T follicular helper cell (primary cell): ENCODE measurements at regions not wholly inside any gene's neighbourhood (a gene's known extent, or its start where the extent isn't known, plus 50 kb on each side); places are given as distances from the start of the nearest gene placed in this dataset.
"Not testable (repeated sequence)": the region's sequence is repeated elsewhere in the genome, so short reads cannot be mapped to it uniquely, and the experiment has no call there.

Experiments
- DNase-seq: peaks from one replicate; pipeline ENCODE4 v3.0.0-alpha.2; 2020; ENCODE audit warnings: low read depth

DNA sequence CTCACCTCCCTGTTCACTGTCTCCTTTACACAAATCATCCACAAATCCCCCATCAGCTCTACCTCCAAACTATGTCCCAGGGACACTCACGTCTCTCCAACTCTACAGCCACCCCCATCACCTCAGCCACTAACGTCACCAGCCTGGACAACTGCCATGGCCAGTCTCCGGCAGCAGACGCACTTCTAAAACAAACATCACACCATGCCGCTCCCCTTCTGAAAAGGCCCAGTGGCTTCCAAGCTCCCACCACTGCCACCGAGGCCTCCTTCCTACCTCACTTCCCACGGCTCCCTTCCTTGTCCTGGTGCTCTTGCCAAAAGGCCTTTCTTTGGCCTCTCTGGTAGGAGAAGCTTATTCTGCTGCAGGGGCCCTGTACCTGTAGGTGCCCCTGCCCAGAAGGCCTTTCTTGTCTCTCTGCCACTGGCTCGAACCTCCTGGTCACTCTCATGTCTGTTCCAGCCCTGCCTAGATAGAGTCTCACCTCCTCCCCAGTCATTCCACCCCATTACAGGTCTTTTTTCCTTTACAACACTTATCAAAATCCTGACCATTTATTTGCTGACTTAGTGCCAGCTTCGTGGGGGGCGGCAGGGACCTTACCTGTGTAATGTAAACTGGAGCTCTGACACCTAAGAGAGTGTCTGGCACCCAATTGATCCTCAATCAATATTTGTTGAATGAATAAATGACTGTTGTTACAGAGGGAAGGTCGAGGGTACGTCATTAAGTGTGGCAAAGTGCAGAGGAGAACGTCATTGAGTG lies 304.2 kb downstream of the GOLGA6L6 start:
- not testable (repeated sequence) for DNase-seq

DNA sequence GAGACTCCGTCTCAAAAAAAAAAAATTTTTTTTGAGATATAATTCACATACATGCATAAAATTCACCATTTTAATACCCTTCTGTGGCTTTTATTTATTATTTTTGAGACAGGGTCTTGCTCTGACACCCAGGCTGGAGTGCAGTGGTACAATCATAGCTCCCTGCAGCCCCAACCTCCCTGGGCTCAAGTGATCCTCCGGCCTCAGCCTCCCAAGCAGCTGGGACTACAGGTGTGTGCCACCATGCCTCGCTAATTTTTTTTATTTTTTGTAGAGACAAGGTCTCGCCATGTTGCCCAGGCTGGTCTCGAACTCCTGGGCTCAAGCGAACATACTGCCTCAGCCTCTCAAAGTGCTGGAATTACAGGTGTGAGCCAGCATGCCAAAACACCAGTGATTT lies 305.9 kb downstream of the GOLGA6L6 start:
- DNase-seq = not testable (repeated sequence)

DNA sequence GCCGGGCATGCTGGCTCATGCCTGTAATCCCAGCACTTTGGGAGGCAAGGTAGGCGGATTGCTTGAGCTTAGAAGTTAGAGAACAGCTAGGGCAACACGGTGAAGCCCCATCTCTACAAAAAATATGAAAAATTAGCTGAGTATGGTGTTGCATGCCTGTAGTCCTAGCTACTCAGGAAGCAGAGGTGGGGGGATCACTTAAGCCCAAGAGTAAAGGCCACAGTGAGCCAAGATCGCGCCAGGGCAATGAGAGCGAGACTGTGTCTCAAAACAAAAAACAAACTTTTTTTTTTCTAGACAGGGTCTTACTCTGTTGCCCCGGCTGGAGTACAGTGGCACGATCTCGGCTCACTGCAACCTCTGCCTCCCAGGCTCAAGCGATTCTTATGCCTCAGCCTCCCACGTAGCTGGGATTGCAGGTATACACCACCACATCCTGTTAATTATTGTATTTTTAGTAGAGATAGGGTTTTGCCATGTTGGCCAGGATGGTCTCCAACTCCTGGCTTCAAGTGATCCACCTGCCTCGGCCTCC lies 307.5 kb downstream of the GOLGA6L6 start:
- not testable (repeated sequence) for DNase-seq

DNA sequence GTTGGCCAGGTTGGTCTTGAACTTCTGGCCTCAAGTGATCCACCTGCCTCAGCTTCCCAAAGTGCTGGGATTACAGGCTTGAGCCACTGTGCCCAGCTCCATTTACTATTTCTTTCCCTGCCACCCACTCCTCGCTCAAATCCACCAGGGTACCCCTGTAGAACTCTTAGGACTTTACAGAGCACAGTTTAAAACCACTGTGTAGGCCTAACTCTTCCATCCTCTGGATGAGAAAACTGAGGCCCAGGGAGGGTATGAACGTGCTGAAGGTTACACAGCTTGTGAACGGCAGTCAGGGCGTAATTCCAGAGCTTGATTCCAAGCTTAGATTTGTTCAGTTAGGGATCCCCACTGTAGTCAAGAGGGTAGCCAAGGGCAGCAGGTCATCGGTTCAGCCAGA lies 309.1 kb downstream of the GOLGA6L6 start:
- DNase-seq = not testable (repeated sequence)

DNA sequence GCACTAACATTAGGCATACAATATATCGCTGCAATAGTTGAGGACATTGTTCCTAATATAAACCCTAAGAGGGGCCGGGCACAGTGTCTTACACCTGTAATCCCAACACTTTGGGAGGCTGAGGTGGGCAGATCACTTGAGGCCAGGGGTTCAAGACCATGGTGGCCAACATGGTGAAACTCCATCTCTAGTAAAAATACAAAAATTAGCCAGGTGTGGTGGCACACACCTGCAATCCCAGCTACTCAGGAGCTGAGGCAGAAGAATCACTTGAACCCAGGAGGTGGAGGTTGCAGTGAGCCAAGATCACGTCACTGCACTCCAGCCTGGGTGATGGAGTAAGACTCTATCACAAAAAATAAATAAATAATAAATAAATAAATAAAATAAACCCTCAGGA lies 310.9 kb downstream of the GOLGA6L6 start:
- DNase-seq = not testable (repeated sequence)

DNA sequence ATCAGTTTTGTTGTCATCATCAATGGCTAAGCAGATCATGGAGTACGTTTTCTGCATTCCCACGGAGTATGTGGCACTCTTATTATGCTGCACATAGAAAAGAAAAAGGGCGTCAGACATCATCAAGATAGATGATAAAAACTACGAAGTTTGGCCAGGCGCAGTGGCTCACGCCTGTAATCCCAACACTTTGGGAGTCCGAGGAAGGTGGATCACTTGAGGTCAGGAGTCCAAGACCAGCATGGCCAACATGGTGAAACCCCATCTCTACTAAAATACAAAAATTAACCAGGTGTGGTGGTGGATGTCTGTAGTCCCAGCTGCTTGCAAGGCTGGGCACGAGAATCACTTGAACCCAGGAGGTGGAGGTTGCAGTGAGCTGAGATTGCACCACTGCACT lies 312.8 kb downstream of the GOLGA6L6 start:
- not testable (repeated sequence) for DNase-seq

DNA sequence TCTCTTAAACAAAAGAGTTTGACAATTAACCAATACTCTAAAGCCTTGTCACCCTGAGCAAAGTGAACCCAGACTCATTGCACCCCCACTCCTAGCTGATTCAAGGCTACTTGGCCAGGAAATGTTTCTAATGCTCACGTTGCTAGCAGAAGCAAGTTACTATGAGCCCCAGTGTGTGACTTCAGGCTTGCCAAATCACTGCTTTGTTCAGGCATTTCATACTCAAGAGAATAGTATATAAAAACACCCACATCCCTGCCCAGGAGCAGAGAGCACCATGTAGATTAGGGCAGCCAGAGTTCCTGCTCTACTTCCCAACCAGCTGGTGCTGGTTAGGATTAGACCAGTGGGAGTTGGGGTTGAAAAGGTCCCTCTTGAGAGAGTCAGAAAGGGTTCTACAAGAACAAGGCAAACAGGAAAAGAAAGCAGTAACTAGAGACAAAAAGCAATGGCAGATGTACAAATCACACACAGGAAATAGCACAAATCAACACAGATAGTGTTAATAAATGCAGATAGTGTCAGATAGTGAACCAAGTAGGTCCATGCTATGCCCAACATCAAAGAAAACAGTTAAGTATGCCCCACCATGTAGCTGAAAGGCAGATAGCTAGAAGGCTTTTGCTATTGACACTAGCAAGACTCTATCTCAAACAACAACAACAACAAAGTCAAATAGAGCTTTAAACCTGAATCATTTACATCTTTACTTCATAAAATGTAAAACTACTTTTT lies 314.3 kb downstream of the GOLGA6L6 start:
- DNase-seq = not testable (repeated sequence)

DNA sequence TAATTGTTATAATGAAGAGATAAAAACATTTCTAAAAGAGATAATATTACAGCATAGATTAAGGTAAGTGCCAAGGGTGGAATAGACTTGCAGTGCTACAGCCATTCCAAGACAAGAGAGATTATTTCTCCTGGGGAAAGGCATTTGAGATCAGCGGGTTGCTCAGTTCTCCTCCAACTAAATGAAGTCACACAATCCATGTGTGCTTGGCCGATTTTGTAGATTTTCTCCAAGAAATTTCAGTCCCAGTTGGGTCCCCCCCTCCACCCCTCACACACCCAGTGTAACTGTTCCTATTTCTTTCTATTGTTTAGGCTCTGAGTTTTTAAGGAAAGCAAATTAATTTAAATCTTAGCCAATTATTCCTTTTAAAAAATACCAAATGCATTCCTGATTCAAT lies 315.1 kb downstream of the GOLGA6L6 start:
- DNase-seq = not testable (repeated sequence)

DNA sequence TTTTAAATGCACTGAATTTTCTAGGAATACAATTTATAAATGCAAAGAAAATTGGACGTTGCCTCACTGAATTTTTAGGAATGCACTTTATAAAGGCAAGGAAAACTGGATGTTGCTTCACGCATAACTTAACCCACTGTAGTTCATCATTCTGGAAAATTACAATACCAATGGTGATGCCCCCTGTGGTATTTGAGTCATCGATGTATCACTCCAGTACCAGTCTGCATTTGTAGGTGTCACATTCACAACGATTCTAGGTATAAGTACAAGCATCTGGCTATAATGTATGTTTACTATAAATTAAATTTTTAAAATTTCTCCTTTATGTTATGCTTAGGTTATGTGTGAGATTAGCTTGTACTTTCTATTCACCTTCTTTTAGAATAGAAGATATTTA lies 320.5 kb downstream of the GOLGA6L6 start:
- DNase-seq = not testable (repeated sequence)

DNA sequence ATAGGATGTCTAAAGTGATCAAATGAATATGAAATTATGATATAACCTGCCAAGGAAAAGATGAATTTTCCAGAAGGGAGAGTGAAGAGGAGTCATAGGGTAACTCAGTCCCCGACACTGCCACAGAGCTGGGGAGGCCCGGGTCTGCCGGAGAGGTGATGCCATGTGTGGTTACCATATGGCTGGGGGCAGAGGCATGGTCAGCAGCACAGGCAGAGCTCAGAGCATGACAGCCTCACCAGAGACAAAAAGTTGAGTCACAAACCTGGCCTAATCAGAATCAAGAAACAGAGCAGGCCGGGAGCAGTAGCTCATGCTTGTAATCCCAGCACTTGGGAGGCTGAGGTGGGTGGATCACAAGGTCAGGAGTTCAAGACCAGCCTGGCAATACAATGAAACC lies 322.4 kb downstream of the GOLGA6L6 start:
- not testable (repeated sequence) for DNase-seq

DNA sequence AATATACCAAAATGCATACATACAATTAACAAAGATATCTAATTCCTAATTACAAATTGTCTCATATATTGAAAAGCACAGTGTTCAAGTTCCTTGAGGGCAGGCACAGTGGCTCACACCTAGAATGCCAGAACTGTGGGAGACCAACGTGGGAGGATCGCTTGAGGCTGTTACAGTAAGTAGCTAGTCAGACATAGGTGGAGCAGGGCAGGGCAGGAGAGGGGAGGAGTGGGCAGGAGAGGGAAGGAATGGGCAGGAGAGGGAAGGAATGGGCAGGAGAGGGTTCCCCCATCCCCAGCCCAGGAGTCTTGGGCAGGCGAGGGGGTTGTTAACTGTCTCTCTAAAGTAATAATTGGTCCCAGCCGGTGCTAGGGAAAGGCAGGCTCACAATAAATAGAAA lies 325.9 kb downstream of the GOLGA6L6 start:
- DNase-seq = not testable (repeated sequence)

DNA sequence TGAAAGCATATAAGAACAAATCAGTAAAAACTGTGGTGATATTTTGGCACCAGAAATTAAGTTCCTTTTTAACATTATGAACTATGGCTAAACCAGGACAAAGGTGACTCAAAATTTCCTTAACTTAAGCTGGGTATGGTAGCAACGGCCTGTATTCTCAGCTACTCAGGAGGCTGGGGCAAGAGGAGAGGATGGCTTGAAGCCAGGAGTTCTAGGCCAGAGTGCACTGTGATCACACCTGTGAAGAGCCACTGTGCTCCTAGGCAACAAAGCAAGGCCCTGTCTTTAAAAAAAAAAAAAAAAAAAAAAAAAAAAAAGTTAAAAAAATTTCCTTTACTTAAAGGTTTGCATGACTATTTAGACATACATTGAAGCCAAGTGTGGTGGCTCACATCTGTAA lies 327.5 kb downstream of the GOLGA6L6 start:
- not testable (repeated sequence) for DNase-seq

DNA sequence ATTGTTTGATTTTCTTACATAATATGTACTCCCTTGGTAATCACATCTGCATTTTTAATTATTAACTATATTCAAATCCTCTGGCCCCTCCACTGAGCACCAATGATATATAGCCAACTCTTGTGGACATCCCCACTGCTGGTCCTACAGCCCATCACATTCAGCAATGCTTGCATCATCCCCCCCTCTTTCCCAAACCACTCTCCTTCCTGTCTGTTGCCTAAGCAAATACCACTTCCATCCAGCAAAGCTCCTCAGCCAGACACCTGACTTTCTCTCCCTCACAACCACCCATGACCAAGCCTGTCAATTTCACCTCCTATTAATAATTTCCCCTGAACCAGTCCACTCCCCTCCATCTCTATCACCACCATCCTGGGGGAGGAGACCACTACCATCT lies 330.1 kb downstream of the GOLGA6L6 start:
- not testable (repeated sequence) for DNase-seq

DNA sequence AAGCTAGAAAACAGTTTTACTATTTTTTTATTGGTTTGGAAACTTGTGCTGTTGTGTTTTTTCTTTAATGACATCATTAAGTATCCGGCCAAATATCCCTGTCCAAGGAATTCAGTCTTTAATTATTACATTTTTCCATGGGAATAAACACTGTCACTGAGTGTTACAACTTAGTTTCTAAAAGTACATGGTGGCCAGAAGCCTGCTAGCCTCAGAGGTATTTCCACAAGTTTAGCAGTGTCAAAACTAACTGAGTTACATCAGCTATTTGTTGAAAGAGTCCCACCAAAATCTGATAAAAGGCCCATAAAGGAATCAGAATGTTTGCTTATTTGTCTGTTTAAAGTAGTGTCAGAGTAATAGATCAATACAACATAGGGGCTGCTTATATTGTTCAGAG lies 331.6 kb downstream of the GOLGA6L6 start:
- DNase-seq = not testable (repeated sequence)

DNA sequence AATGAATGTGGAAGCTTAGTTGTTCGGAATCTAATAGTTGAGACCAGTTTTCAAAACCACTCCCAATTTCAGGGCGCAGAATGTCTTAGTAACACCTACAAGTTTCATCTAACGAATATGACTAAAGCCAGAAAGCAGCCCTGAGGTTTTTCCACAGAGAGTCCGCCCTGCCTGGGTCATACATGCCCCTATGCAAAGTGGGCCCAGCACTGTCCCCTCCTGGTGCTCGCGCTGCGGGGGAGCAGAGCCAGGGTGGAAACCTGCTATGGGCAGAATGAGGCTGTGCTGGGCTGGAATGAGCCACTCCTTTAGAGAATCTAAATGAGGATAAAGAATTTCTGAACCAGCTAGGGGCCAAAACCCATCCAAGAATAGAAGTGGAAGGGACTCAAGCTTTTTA lies 334.0 kb downstream of the GOLGA6L6 start:
- DNase-seq = not testable (repeated sequence)

DNA sequence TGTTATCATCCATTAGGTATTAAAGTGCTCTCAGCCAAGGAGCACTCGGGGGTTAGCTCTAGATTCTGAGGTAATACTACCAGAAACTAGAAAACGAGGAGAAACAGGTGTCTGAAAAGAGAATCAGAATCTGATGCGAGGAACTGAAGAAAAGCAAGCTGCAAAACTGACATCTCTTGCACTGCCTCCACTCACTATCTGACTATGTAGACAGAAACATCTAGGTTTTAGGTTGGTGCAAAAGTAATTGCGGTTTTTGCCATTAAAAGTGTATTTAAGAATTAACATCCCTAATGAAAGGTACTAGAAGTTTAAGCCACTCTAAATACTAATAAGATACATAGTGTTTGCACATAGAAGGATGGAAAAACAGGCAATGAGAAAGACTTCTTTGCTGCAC lies 334.4 kb downstream of the GOLGA6L6 start:
- not testable (repeated sequence) for DNase-seq

DNA sequence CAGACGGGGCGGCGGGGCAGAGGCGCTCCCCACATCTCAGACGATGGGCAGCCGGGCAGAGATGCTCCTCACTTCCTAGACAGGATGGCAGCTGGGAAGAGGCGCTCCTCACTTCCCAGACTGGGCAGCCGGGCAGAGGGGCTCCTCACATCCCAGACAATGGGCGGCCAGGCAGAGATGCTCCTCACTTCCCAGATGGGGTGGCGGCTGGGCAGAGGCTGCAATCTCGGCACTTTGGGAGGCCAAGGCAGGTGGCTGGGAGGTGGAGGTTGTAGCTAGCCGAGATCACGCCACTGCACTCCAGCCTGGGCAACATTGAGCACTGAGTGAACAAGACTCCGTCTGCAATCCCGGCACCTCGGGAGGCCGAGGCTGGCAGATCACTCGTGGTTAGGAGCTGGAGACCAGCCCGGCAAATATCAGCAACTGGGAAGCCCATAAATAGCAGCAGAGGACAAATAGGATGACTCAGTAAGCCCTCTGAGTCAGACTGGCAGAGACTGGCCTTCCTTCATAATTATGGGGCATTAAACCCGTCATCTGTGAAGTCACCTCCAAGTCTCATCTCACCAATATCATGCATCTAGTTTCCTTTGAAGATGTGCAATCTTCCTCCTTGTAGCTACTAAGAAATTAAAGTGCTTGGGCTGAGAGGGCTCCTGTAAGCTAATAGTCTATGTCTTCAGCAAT lies 337.3 kb downstream of the GOLGA6L6 start:
- DNase-seq = not testable (repeated sequence)

DNA sequence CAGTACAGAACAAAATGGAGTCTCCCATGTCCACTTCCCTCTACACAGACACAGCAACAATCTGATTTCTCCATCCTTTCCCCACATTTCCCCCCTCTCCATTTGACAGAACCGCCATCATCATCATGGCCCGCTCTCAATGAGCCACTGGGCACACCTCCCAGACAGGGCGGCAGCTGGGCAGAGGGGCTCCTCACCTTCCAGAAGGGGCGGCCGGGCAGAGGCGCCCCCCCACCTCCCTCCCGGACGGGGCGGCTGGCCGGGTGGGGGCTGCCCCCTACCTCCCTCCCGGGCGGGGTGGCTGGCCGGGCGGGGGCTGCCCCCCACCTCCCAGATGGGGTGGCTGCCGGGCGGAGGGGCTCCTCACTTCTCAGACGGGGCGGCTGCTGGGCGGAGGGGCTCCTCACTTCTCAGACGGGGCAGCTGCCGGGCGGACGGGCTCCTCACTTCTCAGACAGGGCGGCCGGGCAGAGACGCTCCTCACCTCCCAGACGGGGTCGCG lies 337.9 kb downstream of the GOLGA6L6 start:
- DNase-seq = not testable (repeated sequence)

DNA sequence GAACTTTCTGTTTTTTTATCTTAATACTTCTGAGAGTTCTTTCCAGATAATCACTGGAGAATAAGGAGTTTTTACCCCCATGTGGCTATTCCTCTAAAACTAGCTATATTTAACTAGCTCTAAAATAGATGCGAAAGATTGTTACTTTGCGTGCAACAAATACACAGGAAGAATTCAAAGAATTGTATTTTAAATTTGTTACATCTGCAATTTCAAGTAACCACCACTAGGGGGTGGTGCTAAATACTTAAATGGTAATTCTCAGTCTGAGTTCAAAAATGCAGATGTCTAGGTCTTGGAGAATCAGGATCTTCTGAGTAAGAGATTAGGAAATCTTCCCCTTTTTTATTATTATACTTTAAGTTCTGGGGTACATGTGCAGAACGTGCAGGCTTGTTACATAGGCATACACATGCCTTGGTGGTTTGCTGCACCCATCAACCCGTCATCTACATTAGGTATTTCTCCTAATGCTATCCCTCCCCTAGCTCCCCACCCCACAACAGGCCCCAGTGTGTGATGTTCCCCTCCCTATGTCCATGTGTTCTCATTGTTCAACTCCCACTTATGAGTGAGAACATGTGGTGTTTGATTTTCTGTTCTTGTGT lies 346.9 kb downstream of the GOLGA6L6 start:
- not testable (repeated sequence) for DNase-seq

DNA sequence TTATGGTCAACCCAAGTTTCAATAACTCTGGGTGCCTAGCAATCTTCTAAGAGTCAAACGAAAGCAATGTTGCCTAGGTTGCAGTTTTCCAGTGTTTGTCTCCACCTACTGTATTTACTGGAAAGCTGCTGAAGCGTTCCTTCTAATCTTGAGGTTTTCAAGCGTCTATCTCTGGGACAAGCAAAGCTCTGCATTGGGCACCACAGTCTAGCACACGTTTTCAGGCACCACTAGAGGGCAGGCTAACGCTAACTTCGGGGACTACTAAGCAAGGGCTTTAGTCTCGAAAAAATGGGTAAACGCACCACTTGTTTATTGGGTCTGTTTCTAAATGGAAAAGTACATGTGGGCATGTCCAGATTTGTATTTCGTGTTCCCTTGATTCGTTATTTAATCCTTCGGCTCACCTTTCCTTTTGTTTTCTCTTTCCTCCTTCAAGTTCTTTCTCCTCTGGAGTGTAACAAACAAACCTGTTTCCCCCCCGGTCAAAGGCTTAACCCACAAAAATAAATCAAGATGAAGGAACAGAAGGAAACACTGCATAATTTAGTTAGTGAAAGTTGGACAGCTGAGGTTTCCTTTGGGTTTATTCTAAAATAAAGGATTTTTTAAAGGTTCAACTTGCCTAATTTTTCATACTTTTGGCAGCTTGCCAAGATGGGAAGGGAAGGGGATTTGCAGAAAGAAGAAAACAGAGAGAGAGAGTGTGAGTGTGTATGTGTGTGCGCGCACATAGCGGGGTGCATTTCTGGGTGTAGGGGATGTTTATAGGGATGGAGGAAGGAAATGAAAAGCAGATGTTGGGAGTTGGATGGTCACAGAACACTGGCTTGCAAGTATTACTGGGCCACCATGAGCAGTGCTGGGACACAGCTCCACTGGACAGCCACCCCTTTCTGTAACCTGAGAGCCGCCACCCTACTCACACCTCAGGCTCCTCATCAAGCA lies 348.3 kb downstream of the GOLGA6L6 start:
- DNase-seq = peak; percentile 44
